ENCODE measurements at regions not wholly inside any gene's neighbourhood (a gene's known extent, or its start where the extent isn't known, plus 50 kb on each side); places are given as distances from the start of the nearest gene placed in this dataset.

- TF ChIP-seq CTCF (IDR thresholded peaks at IDR 0.05) (no peak), POLR2A (IDR thresholded peaks at IDR 0.05) (no peak), POLR2AphosphoS5 (IDR thresholded peaks at IDR 0.05) (no peak)
Measured at GRCh38 chr10:76788452-76788811, 849.2 kb downstream of the KCNMA1 start.
